Cardiac fibroblast (primary cell): ENCODE measurements at regions not wholly inside any gene's neighbourhood (a gene's known extent, or its start where the extent isn't known, plus 50 kb on each side); places are given as distances from the start of the nearest gene placed in this dataset.

ENCODE experiments used
- DNase-seq, 2 donors: peaks; one replicate each; pipeline versions ENCODE4 v3.0.0 to v3.0.0-alpha.2; 2010; ENCODE audit warnings: low read depth in 2 of 2
- H3K4me3 ChIP-seq, 2 donors: replicated peaks in 1 of 2; 1 replicate in 1 of 2; 2 replicates in 1 of 2; pipeline ENCODE4 v1.5.1; 2011; ENCODE audit warnings: low read depth in 2 of 2, low read length in 2 of 2, mild to moderate bottlenecking in 2 of 2, moderate library complexity in 1 of 2
- CTCF ChIP-seq: IDR thresholded peaks from one replicate; pipeline ENCODE4 v1.5.1; 2011; ENCODE audit warnings: low read depth, mild to moderate bottlenecking, low read length, inconsistent platforms

- H3K4me3 ChIP-seq: no peak overlapping the region
- peak in 1 of 2 donors; percentile 17 for DNase-seq
- TF ChIP-seq CTCF: no peak
Observed at GRCh38 chr6:139821676-139822223, 447.3 kb upstream of the CITED2 start.

DNA sequence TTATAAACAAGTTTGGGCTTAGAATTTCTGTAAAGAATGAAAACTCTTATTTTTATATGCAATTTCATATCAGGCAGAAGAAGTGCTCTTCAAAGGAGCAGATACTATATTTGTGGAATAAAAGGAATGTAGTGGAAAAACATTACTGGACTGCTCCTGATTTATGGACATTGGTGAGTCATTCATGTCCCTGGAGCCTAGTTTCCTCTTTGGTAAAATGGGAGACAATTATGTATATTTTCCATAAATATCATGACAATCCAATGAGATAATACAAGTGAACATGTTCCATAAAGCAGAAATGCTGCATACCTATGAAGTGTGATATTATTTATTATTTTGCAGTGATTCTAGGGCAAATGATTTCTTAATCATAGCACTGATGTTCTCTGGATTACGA, 445.8 kb upstream of the CITED2 start:
- TF ChIP-seq CTCF: no peak
- DNase-seq: peak; percentile 41 to 47
- no peak overlapping the region for H3K4me3 ChIP-seq

DNA sequence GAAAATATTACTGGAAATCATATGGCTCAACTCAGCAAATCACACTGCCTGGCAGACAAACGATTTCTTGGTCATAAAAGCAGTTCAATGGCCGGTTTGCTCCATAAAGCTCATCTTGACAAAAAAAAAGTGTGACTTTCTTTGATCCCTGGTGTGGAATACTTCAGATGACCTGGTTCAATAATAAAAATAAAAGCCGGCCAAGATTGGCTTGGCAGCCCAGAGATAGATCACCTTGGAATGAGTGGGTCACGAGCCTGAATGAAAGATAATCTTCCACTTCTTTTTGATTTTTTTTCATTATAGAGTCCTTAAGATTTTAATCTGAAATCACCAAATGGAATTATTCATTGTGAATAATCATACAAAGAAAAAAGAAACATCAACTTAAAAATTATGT, 445.3 kb upstream of the CITED2 start:
- no peak overlapping the region for H3K4me3 ChIP-seq
- DNase-seq: no peak
- TF ChIP-seq CTCF: no peak

GRCh38 chr6:139812939-139813338, 438.5 kb upstream of the CITED2 start:
- no peak for TF ChIP-seq CTCF
- H3K4me3 ChIP-seq: no peak overlapping the region
- no peak for DNase-seq

GRCh38 chr6:139801571-139802321, 427.3 kb upstream of the CITED2 start:
- DNase-seq: peak; percentile 28 to 41
- TF ChIP-seq CTCF: no peak

DNA sequence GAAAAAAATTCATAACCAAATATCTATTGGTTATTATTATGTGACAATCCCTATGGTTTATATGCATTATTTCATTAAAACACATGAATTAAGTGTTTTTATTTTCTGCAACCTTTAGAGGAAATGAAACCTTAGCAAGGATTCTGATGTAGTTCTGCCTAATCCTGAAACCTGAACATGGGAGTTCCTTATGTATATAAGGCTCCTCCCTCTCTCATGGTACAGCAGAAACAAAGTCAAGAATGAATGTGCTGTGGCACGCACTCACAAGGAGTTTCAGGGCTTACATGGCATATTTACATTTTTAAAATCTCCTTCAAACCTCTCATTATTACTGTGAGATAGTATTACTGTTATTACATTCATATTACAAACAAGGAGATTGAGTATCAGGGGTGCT, 426.4 kb upstream of the CITED2 start:
- no peak for DNase-seq
- no peak overlapping the region for H3K4me3 ChIP-seq
- TF ChIP-seq CTCF: no peak

More at GRCh38 chr6:139801571-139802321, 427.3 kb upstream of the CITED2 start:
- H3K4me3 ChIP-seq: no peak overlapping the region
